ENCODE measurements at regions not wholly inside any gene's neighbourhood (a gene's known extent, or its start where the extent isn't known, plus 50 kb on each side); places are given as distances from the start of the nearest gene placed in this dataset.

DNA sequence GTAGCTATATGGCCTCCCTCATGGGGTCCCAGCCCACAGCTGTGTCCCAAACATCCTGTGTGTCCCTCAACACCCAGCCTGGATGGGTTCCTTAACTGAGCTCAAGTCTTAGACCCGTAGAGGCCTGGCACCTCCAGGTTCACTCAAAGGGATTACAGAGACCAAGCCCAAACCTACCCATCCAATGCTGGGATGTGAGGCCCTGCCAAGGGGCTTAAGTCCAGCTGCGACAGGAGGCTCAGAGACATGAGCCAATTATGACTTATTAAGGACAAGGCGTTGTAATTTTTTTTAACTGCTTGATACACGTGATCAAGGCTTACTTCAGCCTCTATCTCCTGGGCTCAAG is 105.6 kb upstream of the RET start:
- ChIA-PET CTCF (no interaction called here), POLR2A (interaction anchor here (0.7 kb wide), 1 partner anchor 11 kb away, joined by 4 read pairs; no protein-coding TSS in a partner anchor)
- H3K4me1 ChIP-seq (ENCODE audit: control insufficient read depth, insufficient read depth, low read length) = no peaks in the 10 kb centered on the region
- TF ChIP-seq ZNF324 (tag by site-specific recombination; IDR thresholded peaks at IDR 0.05) = no peak
- H3K36me3 ChIP-seq (ENCODE audit: control insufficient read depth in 2 of 2, insufficient read depth in 1 of 2, low read length in 2 of 2) = no peaks in the 10 kb centered on the region
- no peak overlapping the region for H3K4me3 ChIP-seq (ENCODE audit: low read depth, low read length)
- H3K9me3 ChIP-seq (ENCODE audit: control insufficient read depth, insufficient read depth, low read depth, low read length) = no peaks in the 10 kb centered on the region
- no peak overlapping the region for H3K27ac ChIP-seq (ENCODE audit: extremely low read depth, low read depth, low read length)

- CTCF ChIA-PET = interaction anchor here (0.6 kb wide), 1 partner anchor 9 kb away, joined by 3 read pairs; no protein-coding TSS in a partner anchor
- Histone ChIP-seq H3K36me3 (ENCODE audit: control insufficient read depth in 2 of 2, insufficient read depth in 1 of 2, low read length in 2 of 2) (no peaks in the 10 kb centered on the region), H3K4me3 (ENCODE audit: low read depth, low read length) (no peak overlapping the region), H3K4me1 (ENCODE audit: control insufficient read depth, insufficient read depth, low read length) (no peaks in the 10 kb centered on the region), H3K27ac (ENCODE audit: extremely low read depth, low read depth, low read length) (no peak overlapping the region), H3K9me3 (ENCODE audit: control insufficient read depth, insufficient read depth, low read depth, low read length) (no peaks in the 10 kb centered on the region)
- no peak for TF ChIP-seq ZSCAN30 (tag by site-specific recombination; IDR thresholded peaks at IDR 0.05)
- no peak for TF ChIP-seq ZNF132 (tag by site-specific recombination; IDR thresholded peaks at IDR 0.05; ENCODE audit: borderline replicate concordance)
- TF ChIP-seq ZNF677 (tag by site-specific recombination; IDR thresholded peaks at IDR 0.05) = no peak
- no peak for TF ChIP-seq ZNF223 (tag by site-specific recombination; IDR thresholded peaks at IDR 0.05)
- TF ChIP-seq ZNF785 (tag by site-specific recombination; IDR thresholded peaks at IDR 0.05) = no peak
- no peak for TF ChIP-seq ZNF10 (tag by site-specific recombination; IDR thresholded peaks at IDR 0.05)
- no peak for TF ChIP-seq ZNF423 (tag by site-specific recombination; IDR thresholded peaks at IDR 0.05)
- no peak for TF ChIP-seq ZNF112 (tag by site-specific recombination; IDR thresholded peaks at IDR 0.05)
- TF ChIP-seq ZIC2 (tag by site-specific recombination; IDR thresholded peaks at IDR 0.05) = no peak
- no peak for TF ChIP-seq ZNF391 (tag by site-specific recombination; IDR thresholded peaks at IDR 0.05; ENCODE audit: borderline replicate concordance, low read depth)
- TF ChIP-seq, protein P1, sequence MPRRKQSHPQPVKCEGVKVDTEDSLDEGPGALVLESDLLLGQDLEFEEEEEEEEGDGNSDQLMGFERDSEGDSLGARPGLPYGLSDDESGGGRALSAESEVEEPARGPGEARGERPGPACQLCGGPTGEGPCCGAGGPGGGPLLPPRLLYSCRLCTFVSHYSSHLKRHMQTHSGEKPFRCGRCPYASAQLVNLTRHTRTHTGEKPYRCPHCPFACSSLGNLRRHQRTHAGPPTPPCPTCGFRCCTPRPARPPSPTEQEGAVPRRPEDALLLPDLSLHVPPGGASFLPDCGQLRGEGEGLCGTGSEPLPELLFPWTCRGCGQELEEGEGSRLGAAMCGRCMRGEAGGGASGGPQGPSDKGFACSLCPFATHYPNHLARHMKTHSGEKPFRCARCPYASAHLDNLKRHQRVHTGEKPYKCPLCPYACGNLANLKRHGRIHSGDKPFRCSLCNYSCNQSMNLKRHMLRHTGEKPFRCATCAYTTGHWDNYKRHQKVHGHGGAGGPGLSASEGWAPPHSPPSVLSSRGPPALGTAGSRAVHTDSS (tag by site-specific recombination; IDR thresholded peaks at IDR 0.05) = no peak
- TF ChIP-seq ZBTB20 (tag by site-specific recombination; IDR thresholded peaks at IDR 0.05) = no peak
- no peak for TF ChIP-seq ZNF416 (tag by site-specific recombination; IDR thresholded peaks at IDR 0.05)
- TF ChIP-seq ZNF311 (tag by site-specific recombination; IDR thresholded peaks at IDR 0.05; ENCODE audit: borderline replicate concordance) = no peak
- no peak for TF ChIP-seq SALL2 (tag by site-specific recombination; IDR thresholded peaks at IDR 0.05; ENCODE audit: borderline replicate concordance)
- TF ChIP-seq, protein P2, sequence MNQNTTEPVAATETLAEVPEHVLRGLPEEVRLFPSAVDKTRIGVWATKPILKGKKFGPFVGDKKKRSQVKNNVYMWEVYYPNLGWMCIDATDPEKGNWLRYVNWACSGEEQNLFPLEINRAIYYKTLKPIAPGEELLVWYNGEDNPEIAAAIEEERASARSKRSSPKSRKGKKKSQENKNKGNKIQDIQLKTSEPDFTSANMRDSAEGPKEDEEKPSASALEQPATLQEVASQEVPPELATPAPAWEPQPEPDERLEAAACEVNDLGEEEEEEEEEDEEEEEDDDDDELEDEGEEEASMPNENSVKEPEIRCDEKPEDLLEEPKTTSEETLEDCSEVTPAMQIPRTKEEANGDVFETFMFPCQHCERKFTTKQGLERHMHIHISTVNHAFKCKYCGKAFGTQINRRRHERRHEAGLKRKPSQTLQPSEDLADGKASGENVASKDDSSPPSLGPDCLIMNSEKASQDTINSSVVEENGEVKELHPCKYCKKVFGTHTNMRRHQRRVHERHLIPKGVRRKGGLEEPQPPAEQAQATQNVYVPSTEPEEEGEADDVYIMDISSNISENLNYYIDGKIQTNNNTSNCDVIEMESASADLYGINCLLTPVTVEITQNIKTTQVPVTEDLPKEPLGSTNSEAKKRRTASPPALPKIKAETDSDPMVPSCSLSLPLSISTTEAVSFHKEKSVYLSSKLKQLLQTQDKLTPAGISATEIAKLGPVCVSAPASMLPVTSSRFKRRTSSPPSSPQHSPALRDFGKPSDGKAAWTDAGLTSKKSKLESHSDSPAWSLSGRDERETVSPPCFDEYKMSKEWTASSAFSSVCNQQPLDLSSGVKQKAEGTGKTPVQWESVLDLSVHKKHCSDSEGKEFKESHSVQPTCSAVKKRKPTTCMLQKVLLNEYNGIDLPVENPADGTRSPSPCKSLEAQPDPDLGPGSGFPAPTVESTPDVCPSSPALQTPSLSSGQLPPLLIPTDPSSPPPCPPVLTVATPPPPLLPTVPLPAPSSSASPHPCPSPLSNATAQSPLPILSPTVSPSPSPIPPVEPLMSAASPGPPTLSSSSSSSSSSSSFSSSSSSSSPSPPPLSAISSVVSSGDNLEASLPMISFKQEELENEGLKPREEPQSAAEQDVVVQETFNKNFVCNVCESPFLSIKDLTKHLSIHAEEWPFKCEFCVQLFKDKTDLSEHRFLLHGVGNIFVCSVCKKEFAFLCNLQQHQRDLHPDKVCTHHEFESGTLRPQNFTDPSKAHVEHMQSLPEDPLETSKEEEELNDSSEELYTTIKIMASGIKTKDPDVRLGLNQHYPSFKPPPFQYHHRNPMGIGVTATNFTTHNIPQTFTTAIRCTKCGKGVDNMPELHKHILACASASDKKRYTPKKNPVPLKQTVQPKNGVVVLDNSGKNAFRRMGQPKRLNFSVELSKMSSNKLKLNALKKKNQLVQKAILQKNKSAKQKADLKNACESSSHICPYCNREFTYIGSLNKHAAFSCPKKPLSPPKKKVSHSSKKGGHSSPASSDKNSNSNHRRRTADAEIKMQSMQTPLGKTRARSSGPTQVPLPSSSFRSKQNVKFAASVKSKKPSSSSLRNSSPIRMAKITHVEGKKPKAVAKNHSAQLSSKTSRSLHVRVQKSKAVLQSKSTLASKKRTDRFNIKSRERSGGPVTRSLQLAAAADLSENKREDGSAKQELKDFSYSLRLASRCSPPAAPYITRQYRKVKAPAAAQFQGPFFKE (tag by site-specific recombination; IDR thresholded peaks at IDR 0.05; ENCODE audit: borderline replicate concordance) = no peak
- TF ChIP-seq ZNF777 (tag by site-specific recombination; IDR thresholded peaks at IDR 0.05; ENCODE audit: borderline replicate concordance) = no peak
- TF ChIP-seq ZSCAN5A (tag by site-specific recombination; IDR thresholded peaks at IDR 0.05) = no peak
- no peak for TF ChIP-seq EGR2 (tag by site-specific recombination; IDR thresholded peaks at IDR 0.05; ENCODE audit: low read depth)
- TF ChIP-seq, protein P3, sequence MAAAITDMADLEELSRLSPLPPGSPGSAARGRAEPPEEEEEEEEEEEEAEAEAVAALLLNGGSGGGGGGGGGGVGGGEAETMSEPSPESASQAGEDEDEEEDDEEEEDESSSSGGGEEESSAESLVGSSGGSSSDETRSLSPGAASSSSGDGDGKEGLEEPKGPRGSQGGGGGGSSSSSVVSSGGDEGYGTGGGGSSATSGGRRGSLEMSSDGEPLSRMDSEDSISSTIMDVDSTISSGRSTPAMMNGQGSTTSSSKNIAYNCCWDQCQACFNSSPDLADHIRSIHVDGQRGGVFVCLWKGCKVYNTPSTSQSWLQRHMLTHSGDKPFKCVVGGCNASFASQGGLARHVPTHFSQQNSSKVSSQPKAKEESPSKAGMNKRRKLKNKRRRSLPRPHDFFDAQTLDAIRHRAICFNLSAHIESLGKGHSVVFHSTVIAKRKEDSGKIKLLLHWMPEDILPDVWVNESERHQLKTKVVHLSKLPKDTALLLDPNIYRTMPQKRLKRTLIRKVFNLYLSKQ (tag by site-specific recombination; IDR thresholded peaks at IDR 0.05; ENCODE audit: borderline replicate concordance) = no peak
- POLR2A ChIA-PET = no interaction called here
Measured at GRCh38 chr10:42972946-42973345, 103.9 kb upstream of the RET start.

Data from HEK293 (cell line).